Hepatocyte (in vitro differentiated cells): ENCODE measurements at regions not wholly inside any gene's neighbourhood (a gene's known extent, or its start where the extent isn't known, plus 50 kb on each side); places are given as distances from the start of the nearest gene placed in this dataset.

ENCODE experiments used
- CTCF ChIP-seq: fragments of 200-600 bp; sonication (generic); IDR thresholded peaks from 2 replicates; pipeline ENCODE4 v1.5.1; 2016; ENCODE audit warnings: antibody characterized with exemption, mild to moderate bottlenecking; ENCODE audit not compliant: poor library complexity
- EZH2 ChIP-seq: fragments of 200-600 bp; sonication (generic); IDR thresholded peaks from 2 replicates; pipeline ENCODE4 v1.6.1; 2016; ENCODE audit warnings: antibody characterized with exemption, mild to moderate bottlenecking, borderline replicate concordance
- EZH2phosphoT487 ChIP-seq: fragments of 200-600 bp; sonication (generic); IDR thresholded peaks from one replicate; pipeline ENCODE4 v1.6.1; 2018; ENCODE audit warnings: antibody characterized with exemption, mild to moderate bottlenecking, low read depth, moderate library complexity; ENCODE audit not compliant: unreplicated experiment, severe bottlenecking

- TF ChIP-seq EZH2 (no peak), CTCF (no peak), EZH2phosphoT487 (no peak)
These were observed 523.7 kb upstream of the SLC35B3 start for GRCh38 chr6:8958894-8959511.
